Stomach (tissue), 4 donors: ENCODE measurements at regions not wholly inside any gene's neighbourhood (a gene's known extent, or its start where the extent isn't known, plus 50 kb on each side); places are given as distances from the start of the nearest gene placed in this dataset.

ENCODE experiments used
- CTCF ChIP-seq, 7 experiments: fragments of 450-650 bp in 4 of 7; fragments of 200-600 bp in 3 of 7; sonication (generic) in 3 of 7; IDR thresholded peaks; one replicate each; pipeline ENCODE4 v1.5.1; 2016 to 2019; ENCODE audit warnings: antibody characterized with exemption in 7 of 7, control low read depth in 2 of 7, mild to moderate bottlenecking in 1 of 7
- EP300 ChIP-seq: sonication (generic); formaldehyde crosslinking; IDR thresholded peaks from one replicate; pipeline ENCODE4 v1.6.1; 2017; ENCODE audit warnings: antibody characterized with exemption
- POLR2A ChIP-seq, 4 donors: fragments of 450-650 bp; IDR thresholded peaks; one replicate each; pipeline ENCODE4 v1.6.1; 2016; ENCODE audit warnings: antibody characterized with exemption in 4 of 4, control low read depth in 2 of 4, mild to moderate bottlenecking in 1 of 4, moderate library complexity in 1 of 4
- POLR2AphosphoS5 ChIP-seq, 3 donors: sonication (generic); formaldehyde crosslinking; IDR thresholded peaks; one replicate each; pipeline ENCODE4 v1.6.1; 2016; ENCODE audit warnings: antibody characterized with exemption in 3 of 3

- TF ChIP-seq POLR2A (IDR thresholded peaks at IDR 0.05) (no peak), CTCF (IDR thresholded peaks at IDR 0.05) (no peak), POLR2AphosphoS5 (IDR thresholded peaks at IDR 0.05) (no peak), EP300 (no peak)
Observed at GRCh38 chr5:27318701-27319100, 280.3 kb upstream of the CDH9 start.
